Natural killer cell treated with Interleukin-12 subunit alpha and Interleukin-12 subunit beta and Interleukin-15 and Interleukin-18, amount 100 ng/mL, for 72 hours (primary cell): ENCODE measurements at regions not wholly inside any gene's neighbourhood (a gene's known extent, or its start where the extent isn't known, plus 50 kb on each side); places are given as distances from the start of the nearest gene placed in this dataset.

Experiments used
- ATAC-seq, 2 donors: fragments of 150-1000 bp; cut with Tn5 transposase in 1 of 2; sonication (Bioruptor Pico), chemical (Tn5 transposase) in 1 of 2; 2 replicates each; pipeline ENCODE4 v1.10.0; 2021
- DNase-seq: peaks from one replicate; pipeline ENCODE4 v3.0.0; 2022; ENCODE audit warnings: low spot score
- H3K27ac Mint-ChIP-seq, 2 donors: 1 replicate in 1 of 2; 2 replicates in 1 of 2; pipeline ENCODE4 v1.8.0; 2022; ENCODE audit warnings: mixed read lengths in 2 of 2, mild to moderate bottlenecking in 1 of 2, moderate library complexity in 1 of 2
- H3K27me3 Mint-ChIP-seq, 2 donors: 1 replicate in 1 of 2; 2 replicates in 1 of 2; pipeline ENCODE4 v1.8.0; 2022; ENCODE audit warnings: mixed read lengths in 2 of 2
- H3K36me3 Mint-ChIP-seq: one replicate; pipeline ENCODE4 v1.8.0; 2022; ENCODE audit warnings: mixed read lengths
- H3K4me1 Mint-ChIP-seq, 2 donors: 1 replicate in 1 of 2; 2 replicates in 1 of 2; pipeline ENCODE4 v1.8.0; 2022; ENCODE audit warnings: low read depth in 2 of 2, mixed read lengths in 2 of 2, mild to moderate bottlenecking in 1 of 2
- H3K4me3 Mint-ChIP-seq: one replicate; pipeline ENCODE4 v1.8.0; 2022; ENCODE audit warnings: mixed read lengths
- H3K9me3 Mint-ChIP-seq: 2 replicates; pipeline ENCODE4 v1.8.0; 2022; ENCODE audit warnings: mixed read lengths

DNA sequence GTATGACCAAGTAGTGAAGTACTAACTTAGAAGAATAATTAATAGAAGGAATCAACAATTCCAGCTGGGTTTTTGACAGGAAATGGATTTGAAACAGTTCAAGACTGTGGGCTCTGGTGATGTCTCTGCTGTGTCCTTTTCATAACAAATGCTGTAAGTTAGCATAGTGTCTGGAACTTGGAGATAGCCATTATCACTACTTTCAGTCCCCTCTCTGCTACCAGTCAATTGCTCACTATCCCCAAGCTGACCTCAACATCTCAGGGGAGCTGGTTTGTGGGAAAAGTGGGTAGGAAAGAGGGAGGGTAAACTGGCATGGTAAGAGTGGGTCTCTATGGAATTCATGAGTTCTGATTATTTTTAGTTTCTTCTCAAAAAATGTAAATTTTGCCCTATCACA lies 231.4 kb upstream of the MID1 start:
- Mint-ChIP-seq H3K4me3 (no peak overlapping the region), H3K27ac (no peak overlapping the region), H3K4me1 (no peaks in the 10 kb centered on the region), H3K36me3 (no peaks in the 10 kb centered on the region), H3K27me3 (no peaks in the 10 kb centered on the region), H3K9me3 (peaks cover 8% of the 10 kb centered on the region)
- ATAC-seq, result no peak
- DNase-seq, result no peak

DNA sequence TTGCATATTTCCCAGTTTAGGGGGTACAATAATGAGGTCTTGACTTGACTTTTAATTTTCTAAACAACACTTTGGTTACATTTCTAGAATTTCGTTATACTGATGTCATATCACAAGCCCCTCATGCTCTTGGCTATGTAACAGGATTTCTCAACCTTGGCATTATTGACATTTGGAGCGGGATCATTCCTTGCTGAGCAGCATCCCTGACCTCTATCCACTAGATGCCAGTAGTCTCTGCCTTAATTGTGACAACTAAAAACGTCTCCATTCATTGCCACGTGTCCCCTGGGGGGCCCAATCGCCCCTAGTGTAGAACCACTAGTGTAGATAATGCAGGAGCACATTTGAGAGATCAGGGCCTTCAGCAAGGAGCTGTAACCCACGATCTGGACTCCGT lies 234.2 kb upstream of the MID1 start:
- Mint-ChIP-seq H3K27me3 (no peaks in the 10 kb centered on the region), H3K36me3 (no peaks in the 10 kb centered on the region), H3K27ac (no peak overlapping the region), H3K9me3 (peaks cover 12% of the 10 kb centered on the region), H3K4me1 (no peaks in the 10 kb centered on the region), H3K4me3 (no peak overlapping the region)
- no peak for DNase-seq
- no peak for ATAC-seq

DNA sequence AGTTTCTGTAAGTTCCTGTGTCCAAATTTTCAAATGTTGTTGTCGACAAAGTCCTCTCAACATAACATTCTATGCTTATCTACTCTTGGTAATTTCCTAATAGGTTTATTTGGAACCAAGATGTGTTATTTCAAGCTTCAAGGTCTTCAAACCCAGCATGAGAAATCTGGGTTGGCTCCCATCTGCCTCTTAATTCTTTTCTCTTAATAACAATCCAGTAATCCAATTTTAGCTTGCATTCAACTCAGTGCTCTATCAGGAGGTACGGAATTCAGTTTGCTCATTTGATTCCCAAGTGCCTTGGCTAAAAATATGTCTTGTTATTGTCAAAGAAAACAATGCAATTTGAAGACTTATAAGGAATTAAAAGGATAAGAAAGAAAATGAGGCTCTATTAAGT lies 235.5 kb upstream of the MID1 start:
- ATAC-seq (no peak), DNase-seq (no peak)
- Mint-ChIP-seq H3K27me3 (no peaks in the 10 kb centered on the region), H3K27ac (no peak overlapping the region), H3K36me3 (no peaks in the 10 kb centered on the region), H3K9me3 (peaks cover 9% of the 10 kb centered on the region), H3K4me1 (no peaks in the 10 kb centered on the region), H3K4me3 (no peak overlapping the region)

DNA sequence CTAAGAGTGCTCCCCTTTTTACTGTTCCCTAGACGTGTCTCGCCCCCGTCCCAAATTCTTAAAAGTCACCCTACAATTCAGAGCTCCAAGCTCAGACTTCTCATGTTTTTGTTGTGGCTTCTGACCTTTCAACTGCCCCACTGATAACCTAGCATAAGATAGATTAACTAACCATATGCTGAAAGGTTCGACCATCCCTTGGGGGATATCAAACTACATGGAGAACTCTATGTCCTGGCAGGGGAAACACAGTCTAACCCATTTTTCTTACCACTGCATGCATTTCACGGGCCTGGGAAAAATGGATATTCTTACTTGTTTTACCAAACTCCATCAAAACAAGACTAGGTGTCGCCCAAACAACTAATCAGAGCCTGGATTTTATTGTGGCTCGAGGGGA lies 236.4 kb upstream of the MID1 start:
- Mint-ChIP-seq H3K9me3 (peaks cover 7% of the 10 kb centered on the region), H3K4me1 (no peaks in the 10 kb centered on the region), H3K27ac (no peak overlapping the region), H3K4me3 (no peak overlapping the region), H3K27me3 (no peaks in the 10 kb centered on the region), H3K36me3 (no peaks in the 10 kb centered on the region)
- ATAC-seq (no peak), DNase-seq (no peak)

DNA sequence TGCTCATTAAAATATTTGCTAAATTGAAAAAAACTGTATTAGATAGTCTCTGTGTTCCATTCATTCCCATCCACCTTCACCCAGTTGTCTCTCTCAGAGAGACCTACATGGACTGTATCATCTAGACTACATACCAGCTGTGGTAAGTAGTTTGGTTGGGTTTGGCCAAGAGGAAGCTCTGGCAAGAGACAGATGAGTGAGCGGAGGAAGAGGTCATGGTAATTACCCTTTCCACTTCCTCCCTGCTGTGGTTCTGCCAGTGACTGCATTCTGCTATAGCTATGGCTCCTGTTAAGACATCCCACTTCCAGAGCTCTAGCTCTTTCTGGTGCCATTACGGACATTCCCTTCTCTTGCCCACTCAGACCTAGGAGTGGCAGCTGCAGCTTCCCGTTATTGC lies 239.0 kb upstream of the MID1 start:
- H3K4me1 Mint-ChIP-seq, result no peaks in the 10 kb centered on the region
- ATAC-seq, result no peak
- no peak overlapping the region for H3K27ac Mint-ChIP-seq
- no peak overlapping the region for H3K4me3 Mint-ChIP-seq
- no peak for DNase-seq
- H3K9me3 Mint-ChIP-seq, result peaks cover 7% of the 10 kb centered on the region
- no peaks in the 10 kb centered on the region for H3K36me3 Mint-ChIP-seq
- no peaks in the 10 kb centered on the region for H3K27me3 Mint-ChIP-seq

DNA sequence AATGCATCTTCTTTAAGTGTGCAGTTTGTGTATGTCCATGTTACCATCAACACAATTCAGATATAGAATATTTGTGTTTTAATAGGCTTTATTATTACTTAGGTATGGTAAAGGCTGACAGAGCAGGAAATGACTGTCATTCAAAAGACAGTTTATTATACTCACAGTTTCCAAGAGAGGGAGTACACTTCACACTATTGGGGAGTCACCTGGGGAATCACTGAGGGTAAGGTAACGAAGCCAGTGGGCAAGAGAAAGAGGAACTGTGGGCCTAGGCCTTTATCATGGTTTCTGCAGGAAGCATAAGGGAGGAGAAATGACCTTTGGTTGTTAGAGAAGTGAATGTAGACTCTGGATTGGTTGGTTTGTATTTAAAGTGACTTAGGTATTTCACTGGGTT lies 235.1 kb upstream of the HCCS start:
- Mint-ChIP-seq H3K4me1 (no peaks in the 10 kb centered on the region), H3K9me3 (peaks cover 12% of the 10 kb centered on the region), H3K4me3 (no peak overlapping the region), H3K36me3 (peaks cover 6% of the 10 kb centered on the region), H3K27ac (no peak overlapping the region), H3K27me3 (no peaks in the 10 kb centered on the region)
- DNase-seq, result no peak
- ATAC-seq, result no peak

DNA sequence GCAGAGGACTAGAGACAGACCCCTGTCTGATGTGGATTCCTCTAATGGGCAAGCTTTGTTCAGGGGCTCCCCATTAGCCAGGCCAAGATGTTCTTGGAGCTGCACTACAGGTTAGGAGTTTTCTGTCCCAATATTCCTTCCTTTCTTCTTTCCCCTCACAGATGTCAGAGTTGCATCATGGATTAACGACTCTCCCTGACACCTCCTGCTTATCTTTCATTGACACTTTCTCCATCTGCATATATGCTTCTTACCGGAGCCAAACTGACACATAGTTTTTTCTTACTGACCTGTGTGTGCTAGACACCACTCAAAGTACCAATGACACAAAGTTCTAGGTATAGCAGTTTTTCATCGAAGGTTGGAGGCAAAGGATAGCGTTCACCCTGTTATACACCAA lies 228.6 kb upstream of the HCCS start:
- no peaks in the 10 kb centered on the region for H3K27me3 Mint-ChIP-seq
- no peaks in the 10 kb centered on the region for H3K9me3 Mint-ChIP-seq
- no peaks in the 10 kb centered on the region for H3K4me1 Mint-ChIP-seq
- no peaks in the 10 kb centered on the region for H3K36me3 Mint-ChIP-seq
- ATAC-seq (no peak), DNase-seq (no peak)
- no peak overlapping the region for H3K4me3 Mint-ChIP-seq
- H3K27ac Mint-ChIP-seq, result no peak overlapping the region

DNA sequence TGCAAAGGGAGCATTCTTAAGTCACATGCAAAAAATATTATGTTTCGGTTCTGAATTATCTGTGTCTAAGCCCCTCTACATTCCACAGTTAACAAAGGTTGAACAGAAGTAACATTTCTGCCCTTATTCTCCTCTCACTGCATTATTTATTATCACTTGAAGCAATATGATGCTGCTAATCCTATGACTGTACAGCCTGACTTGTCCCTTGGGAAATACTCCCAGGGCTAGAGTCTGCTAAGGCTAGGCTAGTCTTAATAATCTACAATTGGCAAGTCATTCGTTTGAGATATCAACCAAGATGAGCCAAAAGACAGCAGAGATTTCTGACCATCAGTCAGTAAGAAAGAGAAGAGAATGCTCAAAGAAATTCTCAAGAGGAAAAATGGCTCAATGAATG lies 226.9 kb upstream of the HCCS start:
- Mint-ChIP-seq H3K4me1 (no peaks in the 10 kb centered on the region), H3K27ac (no peak overlapping the region), H3K36me3 (no peaks in the 10 kb centered on the region), H3K9me3 (no peaks in the 10 kb centered on the region), H3K4me3 (no peak overlapping the region), H3K27me3 (no peaks in the 10 kb centered on the region)
- ATAC-seq (no peak), DNase-seq (no peak)

DNA sequence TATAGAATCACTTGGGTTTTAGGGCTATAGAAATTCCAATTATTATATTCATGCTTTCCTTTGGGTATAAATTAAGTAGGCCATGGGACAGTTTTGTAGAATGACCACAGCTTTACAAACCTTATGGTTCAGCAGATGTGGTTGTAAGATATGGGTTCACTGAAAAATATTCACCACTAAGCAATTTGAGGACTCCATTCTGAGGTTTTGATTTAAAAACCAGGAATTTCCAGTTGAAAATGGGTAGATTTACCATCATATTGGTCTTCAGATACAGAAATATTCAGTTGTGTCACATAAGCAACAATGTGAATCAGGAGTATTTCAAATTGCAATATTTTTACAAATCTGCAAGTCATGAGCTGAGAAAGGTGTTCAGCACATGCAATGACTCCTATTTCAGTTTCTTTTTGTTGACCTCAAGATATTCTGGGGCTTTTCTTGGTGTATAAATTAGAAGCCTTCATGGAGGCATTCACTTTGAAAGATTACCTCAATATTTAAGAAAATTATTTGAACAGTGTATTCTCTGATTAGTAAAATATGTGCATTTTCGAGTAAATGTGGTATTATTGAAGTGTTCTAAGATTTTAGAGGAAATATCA lies 218.4 kb upstream of the HCCS start:
- Mint-ChIP-seq H3K4me3 (no peak overlapping the region), H3K27me3 (no peaks in the 10 kb centered on the region), H3K9me3 (peaks cover 2% of the 10 kb centered on the region), H3K36me3 (no peaks in the 10 kb centered on the region), H3K4me1 (no peaks in the 10 kb centered on the region), H3K27ac (no peak overlapping the region)
- DNase-seq (no peak), ATAC-seq (no peak)

DNA sequence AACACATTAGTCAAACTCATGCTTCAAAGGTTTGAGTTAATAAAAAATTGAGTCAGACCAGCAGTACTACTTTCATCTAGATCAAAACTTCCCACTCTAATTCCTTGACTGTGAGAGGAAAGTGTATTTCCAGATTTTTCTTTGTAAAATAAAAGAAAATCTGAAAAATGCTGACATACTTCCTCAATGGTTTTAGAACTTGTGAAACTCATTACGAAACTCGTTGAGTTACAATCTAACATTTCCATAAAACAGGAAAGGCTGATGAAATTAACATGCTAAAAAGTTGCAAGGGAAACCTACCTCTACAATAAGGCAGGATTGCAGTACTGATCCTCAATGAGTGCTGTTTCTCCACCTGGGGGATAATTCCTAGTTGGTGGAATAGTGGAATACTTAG lies 217.8 kb upstream of the HCCS start:
- H3K9me3 Mint-ChIP-seq, result peaks cover 2% of the 10 kb centered on the region
- no peak for DNase-seq
- H3K36me3 Mint-ChIP-seq, result no peaks in the 10 kb centered on the region
- no peak overlapping the region for H3K27ac Mint-ChIP-seq
- no peak for ATAC-seq
- no peaks in the 10 kb centered on the region for H3K4me1 Mint-ChIP-seq
- H3K4me3 Mint-ChIP-seq, result no peak overlapping the region
- H3K27me3 Mint-ChIP-seq, result no peaks in the 10 kb centered on the region

DNA sequence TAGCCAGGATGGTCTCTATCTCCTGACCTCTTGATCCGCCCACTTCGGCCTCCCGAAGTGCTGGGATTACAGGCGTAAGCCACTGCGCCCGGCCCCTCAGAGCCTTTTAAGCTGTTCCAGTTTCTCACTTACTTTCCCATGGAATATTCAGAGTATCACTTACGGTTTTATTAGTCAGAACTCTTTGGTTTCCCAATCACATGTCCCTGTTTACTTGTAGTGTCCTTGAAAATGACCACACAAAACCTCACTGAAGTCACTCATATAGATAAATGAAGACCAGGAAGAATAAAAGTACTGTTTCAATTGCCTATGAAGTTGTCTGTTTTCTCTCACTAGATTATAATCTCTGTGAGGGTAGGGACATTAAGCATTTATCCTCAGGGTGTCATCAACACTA lies 217.2 kb upstream of the HCCS start:
- Mint-ChIP-seq H3K27ac (no peak overlapping the region), H3K27me3 (no peaks in the 10 kb centered on the region), H3K4me1 (no peaks in the 10 kb centered on the region), H3K9me3 (peaks cover 2% of the 10 kb centered on the region), H3K36me3 (no peaks in the 10 kb centered on the region), H3K4me3 (no peak overlapping the region)
- ATAC-seq (no peak), DNase-seq (no peak)

DNA sequence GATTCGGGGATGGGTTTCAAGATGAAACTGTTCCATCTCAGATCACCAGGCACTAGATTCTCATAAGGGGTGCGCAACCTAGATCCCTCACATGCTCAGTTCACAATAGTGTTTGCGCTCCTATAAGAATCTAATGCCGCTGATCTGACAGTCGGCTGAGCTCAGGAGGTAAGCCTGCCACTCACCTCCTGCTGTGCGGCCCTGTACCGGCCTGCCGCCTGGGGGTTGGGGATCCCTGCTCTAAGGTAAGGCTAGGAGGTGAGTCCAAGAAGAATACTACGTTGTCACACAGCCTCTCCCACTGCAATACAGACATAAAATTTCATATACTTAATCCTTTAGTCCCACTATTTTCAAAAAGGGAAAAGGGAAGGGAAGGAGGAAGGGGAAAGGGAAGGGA lies 213.4 kb upstream of the HCCS start:
- no peak overlapping the region for H3K27ac Mint-ChIP-seq
- H3K27me3 Mint-ChIP-seq, result no peaks in the 10 kb centered on the region
- H3K4me1 Mint-ChIP-seq, result no peaks in the 10 kb centered on the region
- DNase-seq (no peak), ATAC-seq (no peak)
- H3K36me3 Mint-ChIP-seq, result no peaks in the 10 kb centered on the region
- H3K9me3 Mint-ChIP-seq, result peaks cover 5% of the 10 kb centered on the region
- H3K4me3 Mint-ChIP-seq, result no peak overlapping the region

DNA sequence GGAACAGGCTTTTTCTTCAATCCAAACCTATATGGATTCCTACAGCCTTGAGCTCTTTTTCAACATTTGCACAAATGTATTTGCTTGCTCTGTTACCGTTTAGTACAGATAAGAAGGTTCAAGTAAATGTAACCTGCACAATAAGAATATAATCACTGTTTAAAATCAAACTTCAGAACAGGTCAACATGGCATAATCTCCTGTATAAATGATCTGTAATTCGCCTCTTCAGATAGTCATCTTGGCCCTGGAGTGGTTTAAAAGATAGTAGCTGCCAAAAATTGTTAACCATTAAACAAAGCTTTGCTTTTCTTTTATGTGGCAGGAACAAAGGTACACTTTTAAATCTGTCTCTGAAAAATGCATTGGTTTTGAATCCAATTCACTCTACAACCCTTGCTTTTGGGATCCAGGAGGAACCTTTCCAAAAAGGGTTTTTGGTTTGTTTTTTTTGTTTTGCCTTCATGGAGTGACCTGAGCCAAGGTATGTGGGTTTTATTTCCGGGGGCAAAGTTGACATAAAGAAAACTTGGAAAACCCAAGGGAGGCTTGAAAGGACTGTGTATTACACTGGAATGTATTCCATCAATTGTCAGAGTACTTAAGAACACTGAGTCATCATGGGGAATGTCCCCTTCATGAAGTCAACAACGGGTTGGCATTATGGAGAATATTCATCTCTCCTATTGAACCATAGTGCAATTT lies 210.4 kb upstream of the HCCS start:
- Mint-ChIP-seq H3K4me3 (no peak overlapping the region), H3K36me3 (no peaks in the 10 kb centered on the region), H3K27ac (no peak overlapping the region), H3K27me3 (no peaks in the 10 kb centered on the region), H3K4me1 (no peaks in the 10 kb centered on the region), H3K9me3 (peaks cover 13% of the 10 kb centered on the region)
- DNase-seq (no peak), ATAC-seq (no peak)

DNA sequence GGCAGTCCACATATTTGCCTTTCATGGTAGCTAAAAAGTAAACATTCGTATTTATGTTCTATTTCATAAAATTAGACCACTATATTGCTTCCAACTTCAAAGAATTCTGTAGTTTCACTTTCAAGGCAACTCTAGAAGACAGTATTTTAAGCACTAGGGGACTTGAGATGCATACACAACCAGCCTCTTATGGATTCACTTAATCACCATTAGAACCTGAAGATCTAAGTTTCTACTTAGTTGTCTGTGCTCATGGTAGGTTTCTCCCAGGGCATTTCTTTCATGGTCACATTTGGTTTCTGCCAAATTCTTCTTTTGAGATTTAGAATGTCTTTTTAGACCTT lies 209.9 kb upstream of the HCCS start:
- no peaks in the 10 kb centered on the region for H3K36me3 Mint-ChIP-seq
- DNase-seq, result no peak
- no peak overlapping the region for H3K4me3 Mint-ChIP-seq
- no peak overlapping the region for H3K27ac Mint-ChIP-seq
- ATAC-seq, result no peak
- peaks cover 13% of the 10 kb centered on the region for H3K9me3 Mint-ChIP-seq
- no peaks in the 10 kb centered on the region for H3K27me3 Mint-ChIP-seq
- no peaks in the 10 kb centered on the region for H3K4me1 Mint-ChIP-seq

DNA sequence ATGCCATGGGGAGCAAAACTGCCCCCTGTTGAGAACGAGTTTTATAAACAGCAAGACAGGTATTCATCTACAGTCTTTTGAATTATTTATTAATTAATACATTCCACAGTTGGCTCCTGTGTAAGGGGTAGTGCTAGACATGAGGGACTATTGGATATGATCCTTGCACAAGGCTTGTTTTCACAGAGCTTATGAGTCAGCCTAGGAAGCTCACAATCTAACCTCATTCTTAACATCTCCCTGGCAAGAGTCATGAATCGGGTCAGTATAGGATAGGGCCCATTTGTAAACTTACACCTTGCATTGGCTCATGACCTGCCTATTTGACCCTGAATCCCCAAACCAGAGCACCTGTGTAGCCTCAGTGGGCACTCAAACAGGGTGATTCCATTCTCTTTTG lies 209.1 kb upstream of the HCCS start:
- Mint-ChIP-seq H3K4me1 (no peaks in the 10 kb centered on the region), H3K9me3 (peaks cover 13% of the 10 kb centered on the region), H3K36me3 (no peaks in the 10 kb centered on the region), H3K27me3 (no peaks in the 10 kb centered on the region), H3K4me3 (no peak overlapping the region), H3K27ac (no peak overlapping the region)
- DNase-seq, result no peak
- ATAC-seq, result no peak
